Brain microvascular endothelial cell (primary cell): ENCODE measurements at regions not wholly inside any gene's neighbourhood (a gene's known extent, or its start where the extent isn't known, plus 50 kb on each side); places are given as distances from the start of the nearest gene placed in this dataset.

Source experiments
- DNase-seq: peaks from one replicate; pipeline ENCODE4 v3.0.0-alpha.2; 2020
- H3K27ac ChIP-seq: fragments of 250-450 bp; sonication (Bioruptor Pico); 2 replicates; pipeline ENCODE4 v1.5.1; 2020; ENCODE audit warnings: mild to moderate bottlenecking, moderate library complexity
- H3K27me3 ChIP-seq: fragments of 250-450 bp; sonication (Bioruptor Pico); replicated peaks from 2 replicates; pipeline ENCODE4 v1.5.1; 2020; ENCODE audit warnings: mild to moderate bottlenecking
- H3K36me3 ChIP-seq: fragments of 250-450 bp; sonication (Bioruptor Pico); replicated peaks from 2 replicates; pipeline ENCODE4 v1.5.1; 2020; ENCODE audit warnings: mild to moderate bottlenecking
- H3K4me3 ChIP-seq: 2 replicates; pipeline ENCODE4 v1.5.1; 2011; ENCODE audit warnings: low read depth, mild to moderate bottlenecking, control low read depth, low read length, moderate library complexity
- in situ Hi-C: cut with HindIII; loops from 2 replicates; pipeline ENCODE4 v1.10.0; 2017; ENCODE audit warnings: low sequenced_read_pairs, low pct_ligation_motif_present
- TF ChIP-seq, protein P1 (sequence below): IDR thresholded peaks from 2 replicates; pipeline ENCODE4 v1.5.1; 2011; ENCODE audit warnings: low read depth, mild to moderate bottlenecking, moderate library complexity, low read length, control low read depth, inconsistent platforms; ENCODE audit errors: missing control alignments

DNA sequence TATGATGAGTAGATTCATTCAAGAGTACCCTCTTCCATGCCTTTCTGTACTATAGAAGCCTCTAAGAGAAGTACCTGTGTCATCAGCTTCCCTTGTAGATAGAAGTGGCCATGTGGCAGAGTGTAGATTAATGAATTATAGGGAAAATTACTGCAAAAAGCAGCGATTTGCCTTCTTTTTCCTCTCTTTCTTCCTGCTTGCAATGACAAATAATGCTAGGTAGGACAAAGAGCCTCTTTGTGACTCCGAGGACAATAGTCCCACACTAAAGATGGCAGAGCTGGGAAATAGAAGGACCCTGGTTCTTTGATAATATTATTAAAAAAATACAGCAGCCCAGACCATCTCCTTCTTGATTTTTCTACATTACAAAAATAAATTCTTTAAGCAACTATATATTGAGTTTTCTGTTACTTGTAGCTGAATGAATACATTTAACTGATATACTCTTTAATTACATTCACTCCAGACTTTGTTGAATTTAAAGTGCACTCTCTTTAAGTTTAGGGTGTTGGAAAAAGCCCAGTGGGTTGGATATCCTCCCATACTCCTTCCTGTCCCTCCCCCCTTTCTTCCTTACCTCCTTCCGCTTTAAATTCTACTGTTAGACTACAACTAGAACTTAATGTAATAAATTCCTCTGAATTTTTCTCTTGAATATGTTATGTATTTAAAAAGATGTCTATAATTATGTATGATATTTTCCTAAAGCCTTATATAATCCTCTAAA lies 198.2 kb upstream of the APP start:
- TF ChIP-seq, protein P1, sequence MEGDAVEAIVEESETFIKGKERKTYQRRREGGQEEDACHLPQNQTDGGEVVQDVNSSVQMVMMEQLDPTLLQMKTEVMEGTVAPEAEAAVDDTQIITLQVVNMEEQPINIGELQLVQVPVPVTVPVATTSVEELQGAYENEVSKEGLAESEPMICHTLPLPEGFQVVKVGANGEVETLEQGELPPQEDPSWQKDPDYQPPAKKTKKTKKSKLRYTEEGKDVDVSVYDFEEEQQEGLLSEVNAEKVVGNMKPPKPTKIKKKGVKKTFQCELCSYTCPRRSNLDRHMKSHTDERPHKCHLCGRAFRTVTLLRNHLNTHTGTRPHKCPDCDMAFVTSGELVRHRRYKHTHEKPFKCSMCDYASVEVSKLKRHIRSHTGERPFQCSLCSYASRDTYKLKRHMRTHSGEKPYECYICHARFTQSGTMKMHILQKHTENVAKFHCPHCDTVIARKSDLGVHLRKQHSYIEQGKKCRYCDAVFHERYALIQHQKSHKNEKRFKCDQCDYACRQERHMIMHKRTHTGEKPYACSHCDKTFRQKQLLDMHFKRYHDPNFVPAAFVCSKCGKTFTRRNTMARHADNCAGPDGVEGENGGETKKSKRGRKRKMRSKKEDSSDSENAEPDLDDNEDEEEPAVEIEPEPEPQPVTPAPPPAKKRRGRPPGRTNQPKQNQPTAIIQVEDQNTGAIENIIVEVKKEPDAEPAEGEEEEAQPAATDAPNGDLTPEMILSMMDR, result no peak
- no peak for DNase-seq
- Histone ChIP-seq H3K36me3 (no peaks in the 10 kb centered on the region), H3K4me3 (no peak overlapping the region), H3K27ac (no peak overlapping the region), H3K27me3 (no peaks in the 10 kb centered on the region)
- in situ Hi-C loops, result no loop called here

DNA sequence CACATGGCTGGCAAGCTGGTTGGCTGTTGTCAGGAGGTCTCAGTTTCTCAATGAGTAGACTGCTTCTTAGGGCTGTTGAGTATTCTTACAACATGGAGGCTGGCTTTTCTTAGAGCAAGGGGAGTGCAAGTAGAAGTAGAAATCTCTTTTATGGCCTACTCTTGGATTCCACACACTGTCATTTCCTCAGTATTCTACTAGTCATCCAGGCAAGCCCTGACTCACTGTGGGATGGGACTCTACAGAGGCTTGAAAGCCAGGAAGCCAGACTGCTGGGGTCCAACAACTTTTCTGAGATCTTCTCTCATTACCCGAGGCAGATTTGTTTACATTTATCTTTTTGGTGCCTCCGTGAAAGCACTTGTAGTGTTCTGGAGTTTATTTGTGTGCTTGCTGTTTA lies 196.2 kb upstream of the APP start:
- DNase-seq, result peak; percentile 24
- Histone ChIP-seq H3K4me3 (no peak overlapping the region), H3K27me3 (no peaks in the 10 kb centered on the region), H3K36me3 (no peaks in the 10 kb centered on the region), H3K27ac (no peak overlapping the region)
- in situ Hi-C loops, result no loop called here
- TF ChIP-seq, protein P1, result no peak

DNA sequence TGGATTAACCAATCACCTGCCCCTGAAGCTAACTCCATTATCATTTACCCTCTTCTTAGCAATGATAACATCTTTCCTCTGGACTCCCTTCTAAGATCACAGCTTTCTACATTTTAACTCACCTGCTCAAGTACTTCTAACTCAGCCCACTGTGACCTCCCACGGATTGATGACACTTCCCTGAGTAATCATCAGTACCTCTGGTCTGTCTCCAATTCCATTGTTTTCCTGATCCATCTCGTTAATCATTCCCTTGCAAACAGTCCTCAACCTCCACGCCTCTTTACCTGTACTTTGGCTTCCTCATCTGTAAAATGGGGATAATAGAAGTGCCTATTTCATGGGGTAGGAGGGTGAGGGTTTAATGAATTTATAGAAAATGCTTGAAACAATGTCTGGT lies 195.3 kb upstream of the APP start:
- TF ChIP-seq, protein P1, result no peak
- in situ Hi-C loops, result no loop called here
- DNase-seq, result no peak
- Histone ChIP-seq H3K4me3 (no peak overlapping the region), H3K36me3 (no peaks in the 10 kb centered on the region), H3K27me3 (no peaks in the 10 kb centered on the region), H3K27ac (no peak overlapping the region)

DNA sequence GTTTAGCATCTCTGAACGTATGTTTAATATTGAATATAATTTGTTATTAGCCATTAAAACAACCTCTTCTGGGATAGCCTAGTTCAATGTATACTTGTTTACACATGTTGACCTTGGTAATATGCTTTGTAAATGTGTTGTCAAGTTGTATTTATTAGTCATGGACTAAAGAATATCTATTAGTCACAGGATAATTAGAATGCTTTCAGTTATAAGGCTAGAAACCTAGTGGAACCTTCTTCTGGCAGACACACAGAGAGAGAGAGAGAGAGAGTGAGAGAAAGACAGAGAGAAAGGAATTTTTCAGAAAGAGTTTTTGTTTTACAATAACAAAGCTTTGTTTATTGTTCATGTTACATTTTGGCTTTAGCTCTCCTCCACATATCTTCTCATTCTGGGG lies 181.1 kb upstream of the APP start:
- in situ Hi-C loops, result no loop called here
- TF ChIP-seq, protein P1, result no peak

DNA sequence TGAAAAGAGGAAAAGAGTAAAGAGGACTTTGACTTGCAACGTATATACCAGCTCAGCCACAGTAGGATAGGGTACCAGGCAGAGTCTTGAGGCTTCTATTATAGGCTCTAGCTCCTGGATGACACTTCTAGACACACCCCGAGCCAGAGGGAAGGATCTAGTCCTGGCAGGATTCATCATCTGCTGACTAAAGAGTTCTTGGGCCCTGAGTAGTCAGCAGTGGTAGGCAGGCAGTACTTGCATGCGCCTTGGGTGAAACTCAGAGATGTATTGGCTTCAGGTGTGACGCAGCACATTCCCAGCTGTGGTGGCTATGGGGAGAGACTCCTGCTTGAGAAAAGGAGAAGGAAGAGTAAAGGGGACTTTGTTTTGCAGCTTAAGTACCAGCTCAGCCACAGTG lies 162.3 kb upstream of the APP start:
- no peak overlapping the region for H3K4me3 ChIP-seq
- H3K36me3 ChIP-seq, result no peaks in the 10 kb centered on the region
- in situ Hi-C loops, result no loop called here
- no peaks in the 10 kb centered on the region for H3K27me3 ChIP-seq
- TF ChIP-seq, protein P1, result no peak
- no peak overlapping the region for H3K27ac ChIP-seq
- no peak for DNase-seq

More for the DNA sequence above, 181.1 kb upstream of the APP start:
- Histone ChIP-seq H3K27me3 (no peaks in the 10 kb centered on the region), H3K27ac (no peak overlapping the region), H3K4me3 (no peak overlapping the region), H3K36me3 (no peaks in the 10 kb centered on the region)
- DNase-seq, result no peak
